ENCODE measurements at regions not wholly inside any gene's neighbourhood (a gene's known extent, or its start where the extent isn't known, plus 50 kb on each side); places are given as distances from the start of the nearest gene placed in this dataset.
"Not testable (repeated sequence)": the region's sequence is repeated elsewhere in the genome, so short reads cannot be mapped to it uniquely, and the experiment has no call there.

- no peak for DNase-seq (ENCODE audit: low spot score)
- FAIRE-seq: no peak
These were observed 1106.6 kb downstream of the TBL1XR1 start for GRCh38 chr3:176090727-176091126.

GRCh38 chr3:176088962-176089383 lies 1108.3 kb downstream of the TBL1XR1 start:
- FAIRE-seq (no peak), DNase-seq (ENCODE audit: low spot score) (no peak)

GRCh38 chr3:176087066-176087697 lies 1110.1 kb downstream of the TBL1XR1 start:
- DNase-seq (ENCODE audit: low spot score): no peak
- FAIRE-seq: no peak

- DNase-seq (ENCODE audit: low spot score) (no peak), FAIRE-seq (no peak)
These were observed 1117.5 kb downstream of the TBL1XR1 start for GRCh38 chr3:176079785-176080184.

GRCh38 chr3:176078906-176079305 lies 1118.4 kb downstream of the TBL1XR1 start:
- DNase-seq (ENCODE audit: low spot score) (no peak), FAIRE-seq (no peak)

- DNase-seq (ENCODE audit: low spot score) (no peak), FAIRE-seq (no peak)
These were observed 1121.8 kb downstream of the TBL1XR1 start for GRCh38 chr3:176075491-176075890.

- FAIRE-seq (no peak), DNase-seq (ENCODE audit: low spot score) (no peak)
These were observed 1122.2 kb downstream of the TBL1XR1 start for GRCh38 chr3:176075046-176075445.

- FAIRE-seq (no peak), DNase-seq (ENCODE audit: low spot score) (no peak)
These were observed 1123.2 kb downstream of the TBL1XR1 start for GRCh38 chr3:176074096-176074495.

- no peak for FAIRE-seq
These were observed 1125.3 kb downstream of the TBL1XR1 start for GRCh38 chr3:176071943-176072342.

GRCh38 chr3:176068750-176069149 lies 1128.5 kb downstream of the TBL1XR1 start:
- DNase-seq (ENCODE audit: low spot score) (no peak), FAIRE-seq (no peak)

More at GRCh38 chr3:176071943-176072342, 1125.3 kb downstream of the TBL1XR1 start:
- no peak for DNase-seq (ENCODE audit: low spot score)

- FAIRE-seq (no peak), DNase-seq (ENCODE audit: low spot score) (no peak)
These were observed 1138.4 kb downstream of the TBL1XR1 start for GRCh38 chr3:176058856-176059255.

GRCh38 chr3:176055836-176056235 lies 1141.4 kb downstream of the TBL1XR1 start:
- FAIRE-seq (no peak), DNase-seq (ENCODE audit: low spot score) (no peak)

- DNase-seq (ENCODE audit: low spot score) (no peak), FAIRE-seq (no peak)
These were observed 1145.5 kb downstream of the TBL1XR1 start for GRCh38 chr3:176051766-176052165.

- FAIRE-seq: no peak
- no peak for DNase-seq (ENCODE audit: low spot score)
These were observed 1150.6 kb downstream of the TBL1XR1 start for GRCh38 chr3:176046703-176047102.

- no peak for DNase-seq (ENCODE audit: low spot score)
- FAIRE-seq: no peak
These were observed 1155.5 kb downstream of the TBL1XR1 start for GRCh38 chr3:176041812-176042211.

GRCh38 chr3:176041185-176041584 lies 1156.1 kb downstream of the TBL1XR1 start:
- no peak for FAIRE-seq
- no peak for DNase-seq (ENCODE audit: low spot score)

- FAIRE-seq: no peak
These were observed 1159.6 kb downstream of the TBL1XR1 start for GRCh38 chr3:176037636-176038035.

GRCh38 chr3:176032043-176032442 lies 1165.2 kb downstream of the TBL1XR1 start:
- no peak for FAIRE-seq
- DNase-seq (ENCODE audit: low spot score): no peak

More at GRCh38 chr3:176037636-176038035, 1159.6 kb downstream of the TBL1XR1 start:
- no peak for DNase-seq (ENCODE audit: low spot score)

- FAIRE-seq; DNase-seq (ENCODE audit: low spot score): not testable (repeated sequence)
These were observed 1157.1 kb downstream of the NAALADL2 start for GRCh38 chr3:176016203-176016602.

- FAIRE-seq; DNase-seq (ENCODE audit: low spot score): not testable (repeated sequence)
These were observed 1156.1 kb downstream of the NAALADL2 start for GRCh38 chr3:176015228-176015627.

GRCh38 chr3:176009256-176009655 lies 1150.1 kb downstream of the NAALADL2 start:
- FAIRE-seq (no peak), DNase-seq (ENCODE audit: low spot score) (no peak)

- FAIRE-seq (no peak), DNase-seq (ENCODE audit: low spot score) (no peak)
These were observed 1146.4 kb downstream of the NAALADL2 start for GRCh38 chr3:176005564-176005963.

- DNase-seq (ENCODE audit: low spot score) (no peak), FAIRE-seq (no peak)
These were observed 1130.0 kb downstream of the NAALADL2 start for GRCh38 chr3:175989161-175989560.
